HepG2 (cell line): ENCODE measurements at regions not wholly inside any gene's neighbourhood (a gene's known extent, or its start where the extent isn't known, plus 50 kb on each side); places are given as distances from the start of the nearest gene placed in this dataset.

Source experiments
- ATAC-seq: fragments of 200-7000 bp; cut with Tn5 transposase; 3 replicates; pipeline ENCODE4 v1.9.1; 2020; ENCODE audit warnings: mild to moderate bottlenecking, moderate library complexity
- BruUV-seq: library from RNA; stranded (reverse); fragments of 400-500 nt; replicated peaks from 2 replicates; lab custom pipeline; 2021; lab: Mats Ljungman, UMichigan
- CTCF ChIA-PET: fragments of 300-600 bp; formaldehyde crosslinking; extraction: SDS; loops from one replicate; lab custom pipeline; 2021; ENCODE audit warnings: low total read pairs, inconsistent platforms, low intra/inter-chr PET ratio; lab: Yijun Ruan, JAX
- POLR2A ChIA-PET: fragments of 350-600 bp; sonication (Branson Sonifier 250); formaldehyde crosslinking; loops from one replicate; lab custom pipeline; 2020; ENCODE audit warnings: antibody characterized with exemption, inconsistent platforms; lab: Yijun Ruan, JAX
- DNase-seq: peaks from one replicate; pipeline ENCODE4 v3.0.0-alpha.2; 2015; ENCODE audit warnings: low spot score
- FAIRE-seq: peaks from 3 replicates; lab custom pipeline; 2011; peaks lifted over from hg19 to GRCh38; lab: Jason Lieb, UNC
- H2AFZ ChIP-seq: one replicate; pipeline ENCODE4 v1.6.1; 2011; ENCODE audit warnings: low read length, inconsistent platforms
- H3K27ac ChIP-seq: fragments of 300-600 bp; 3 replicates; pipeline ENCODE4 v1.8.0; 2011; ENCODE audit warnings: mixed run types, mild to moderate bottlenecking, mixed read lengths, low read length, inconsistent platforms; ENCODE audit not compliant: insufficient read depth; ENCODE audit errors: extremely low read length
- H3K27me3 ChIP-seq, 2 experiments: fragments of 200-600 bp in 1 of 2; 2 replicates in 1 of 2; 3 replicates in 1 of 2; pipeline versions ENCODE4 v1.6.0 to v1.8.0; 2011; ENCODE audit warnings: low read length in 2 of 2, mild to moderate bottlenecking in 2 of 2, moderate library complexity in 2 of 2, inconsistent platforms in 1 of 2; ENCODE audit not compliant: insufficient read depth in 2 of 2, control insufficient read depth in 1 of 2
- H3K36me3 ChIP-seq, 2 experiments: fragments of 200-600 bp in 1 of 2; replicated peaks in 1 of 2; 2 replicates in 1 of 2; 3 replicates in 1 of 2; pipeline versions ENCODE4 v1.5.1 to v1.8.0; 2011; ENCODE audit warnings: low read length in 2 of 2, inconsistent platforms in 1 of 2; ENCODE audit not compliant: insufficient read depth in 2 of 2, control insufficient read depth in 1 of 2
- H3K4me1 ChIP-seq: 2 replicates; pipeline ENCODE4 v1.5.1; 2012; ENCODE audit warnings: low read length, inconsistent platforms; ENCODE audit not compliant: insufficient read depth
- H3K4me2 ChIP-seq: 2 replicates; pipeline ENCODE4 v1.6.0; 2011; ENCODE audit warnings: low read depth, low read length, inconsistent platforms
- H3K4me3 ChIP-seq, 3 experiments: fragments of 200-600 bp in 1 of 3; sonication (generic), shearing (Covaris generic) in 1 of 3; replicated peaks in 1 of 3; 2 replicates each; pipeline ENCODE4 v1.5.1; 2011 to 2016; ENCODE audit warnings: low read length in 3 of 3, inconsistent platforms in 2 of 3, low read depth in 2 of 3, mild to moderate bottlenecking in 2 of 3, control low read depth in 1 of 3, mixed read lengths in 1 of 3; ENCODE audit not compliant: insufficient read depth in 1 of 3
- H3K79me2 ChIP-seq: one replicate; pipeline ENCODE4 v1.6.1; 2011; ENCODE audit warnings: low read length, inconsistent platforms; ENCODE audit not compliant: insufficient read depth
- H3K9ac ChIP-seq: 2 replicates; pipeline ENCODE4 v1.6.0; 2011; ENCODE audit warnings: mild to moderate bottlenecking, low read depth, low read length, inconsistent platforms; ENCODE audit not compliant: insufficient read depth
- H3K9me3 ChIP-seq: 2 replicates; pipeline ENCODE4 v1.5.1; 2012; ENCODE audit warnings: mild to moderate bottlenecking, low read length
- H4K20me1 ChIP-seq: 2 replicates; pipeline ENCODE4 v1.6.0; 2011; ENCODE audit warnings: inconsistent platforms, mild to moderate bottlenecking, low read length, moderate library complexity; ENCODE audit not compliant: insufficient read depth
- CREB1 ChIP-seq, 2 experiments: fragments of 450-650 bp in 1 of 2; IDR thresholded peaks; 2 replicates each; pipeline ENCODE4 v1.6.1; 2016 to 2017; ENCODE audit warnings: control low read depth in 1 of 2, mild to moderate bottlenecking in 1 of 2, missing compliant biosample characterization in 1 of 2, missing genetic modification characterization in 1 of 2
- HIVEP1 ChIP-seq: sonication (generic); formaldehyde crosslinking; IDR thresholded peaks from 2 replicates; pipeline ENCODE4 v1.4.0; 2020; ENCODE audit warnings: mild to moderate bottlenecking, missing genetic modification reagents
- ISX ChIP-seq: sonication (generic); formaldehyde crosslinking; conservative IDR thresholded peaks from 2 replicates; pipeline ENCODE4 v1.5.0; 2020; ENCODE audit warnings: missing genetic modification reagents
- KAT8 ChIP-seq: IDR thresholded peaks from 2 replicates; pipeline ENCODE4 v1.6.1; 2016; ENCODE audit warnings: missing genetic modification reagents, missing compliant biosample characterization
- PRPF4 ChIP-seq: fragments of 200-400 bp; formaldehyde crosslinking; IDR thresholded peaks from 2 replicates; pipeline ENCODE4 v1.6.1; 2016; ENCODE audit warnings: low read length, low read depth; ENCODE audit not compliant: poor library complexity, severe bottlenecking
- TAF1 ChIP-seq: sonication (generic); formaldehyde crosslinking; IDR thresholded peaks from 2 replicates; pipeline ENCODE4 v1.4.0; 2020; ENCODE audit warnings: missing genetic modification reagents
- ZNF33A ChIP-seq: sonication (generic); formaldehyde crosslinking; IDR thresholded peaks from 2 replicates; pipeline ENCODE4 v1.5.1; 2020; ENCODE audit warnings: missing genetic modification reagents, mild to moderate bottlenecking, moderate library complexity, borderline replicate concordance
- ZNF451 ChIP-seq: sonication (generic); formaldehyde crosslinking; IDR thresholded peaks from 2 replicates; pipeline ENCODE4 v1.5.0; 2020; ENCODE audit warnings: mild to moderate bottlenecking, missing genetic modification reagents
- ZNF670 ChIP-seq: sonication (generic); formaldehyde crosslinking; IDR thresholded peaks from 2 replicates; pipeline ENCODE4 v1.8.0; 2022; ENCODE audit warnings: mild to moderate bottlenecking, missing genetic modification reagents, borderline replicate concordance
- ZNF747 ChIP-seq: sonication (generic); formaldehyde crosslinking; IDR thresholded peaks from 2 replicates; pipeline ENCODE4 v1.8.1; 2023; ENCODE audit warnings: missing genetic modification reagents, mild to moderate bottlenecking, borderline replicate concordance
- ZNF773 ChIP-seq: sonication (generic); formaldehyde crosslinking; IDR thresholded peaks from 2 replicates; pipeline ENCODE4 v1.4.0; 2020; ENCODE audit warnings: missing genetic modification reagents, borderline replicate concordance
- ZSCAN21 ChIP-seq: sonication (generic); formaldehyde crosslinking; IDR thresholded peaks from 2 replicates; pipeline ENCODE4 v1.8.0; 2022; ENCODE audit warnings: mild to moderate bottlenecking, missing genetic modification reagents, moderate library complexity, borderline replicate concordance
- in situ Hi-C: cut with HindIII; loops from 2 replicates; pipeline ENCODE4 v1.10.0; 2017; ENCODE audit warnings: low pct_unique_long_range_greater_than_20kb; ENCODE audit not compliant: extremely low pct_ligation_motif_present
- intact Hi-C: fragments of 100-400 bp; cut with micrococcal nuclease; formaldehyde crosslinking; loops from one replicate; pipeline ENCODE4 v1.10.0; 2022; ENCODE audit not compliant: unreplicated experiment
- TF ChIP-seq, protein P1 (sequence below): sonication (generic); formaldehyde crosslinking; IDR thresholded peaks from 2 replicates; pipeline ENCODE4 v1.4.0; 2020; ENCODE audit warnings: low read depth, missing genetic modification reagents
- TF ChIP-seq, protein P2 (sequence below): sonication (generic); formaldehyde crosslinking; IDR thresholded peaks from 2 replicates; pipeline ENCODE4 v1.5.0; 2020; ENCODE audit warnings: missing genetic modification reagents, mild to moderate bottlenecking, borderline replicate concordance
- TF ChIP-seq, protein P3 (sequence below): IDR thresholded peaks from 2 replicates; pipeline ENCODE4 v1.6.1; 2016; ENCODE audit warnings: low read depth, borderline replicate concordance

- Histone ChIP-seq H3K9me3 (no peaks in the 10 kb centered on the region), H4K20me1 (no peaks in the 10 kb centered on the region), H3K79me2 (no peaks in the 10 kb centered on the region), H3K4me1 (no peaks in the 10 kb centered on the region), H3K4me2 (no peak overlapping the region), H3K9ac (no peak overlapping the region), H3K27me3 (no peaks in the 10 kb centered on the region), H3K4me3 (no peak overlapping the region), H2AFZ (no peak overlapping the region), H3K27ac (no peak overlapping the region), H3K36me3 (no peaks in the 10 kb centered on the region)
- in situ Hi-C loops: no loop called here
- no peak for DNase-seq
- FAIRE-seq: no peak
- POLR2A ChIA-PET: no interaction called here
- CTCF ChIA-PET: no interaction called here
- no TSS peak for BruUV-seq
- intact Hi-C loops: no loop called here
- no peak for ATAC-seq
- TF ChIP-seq, protein P1, sequence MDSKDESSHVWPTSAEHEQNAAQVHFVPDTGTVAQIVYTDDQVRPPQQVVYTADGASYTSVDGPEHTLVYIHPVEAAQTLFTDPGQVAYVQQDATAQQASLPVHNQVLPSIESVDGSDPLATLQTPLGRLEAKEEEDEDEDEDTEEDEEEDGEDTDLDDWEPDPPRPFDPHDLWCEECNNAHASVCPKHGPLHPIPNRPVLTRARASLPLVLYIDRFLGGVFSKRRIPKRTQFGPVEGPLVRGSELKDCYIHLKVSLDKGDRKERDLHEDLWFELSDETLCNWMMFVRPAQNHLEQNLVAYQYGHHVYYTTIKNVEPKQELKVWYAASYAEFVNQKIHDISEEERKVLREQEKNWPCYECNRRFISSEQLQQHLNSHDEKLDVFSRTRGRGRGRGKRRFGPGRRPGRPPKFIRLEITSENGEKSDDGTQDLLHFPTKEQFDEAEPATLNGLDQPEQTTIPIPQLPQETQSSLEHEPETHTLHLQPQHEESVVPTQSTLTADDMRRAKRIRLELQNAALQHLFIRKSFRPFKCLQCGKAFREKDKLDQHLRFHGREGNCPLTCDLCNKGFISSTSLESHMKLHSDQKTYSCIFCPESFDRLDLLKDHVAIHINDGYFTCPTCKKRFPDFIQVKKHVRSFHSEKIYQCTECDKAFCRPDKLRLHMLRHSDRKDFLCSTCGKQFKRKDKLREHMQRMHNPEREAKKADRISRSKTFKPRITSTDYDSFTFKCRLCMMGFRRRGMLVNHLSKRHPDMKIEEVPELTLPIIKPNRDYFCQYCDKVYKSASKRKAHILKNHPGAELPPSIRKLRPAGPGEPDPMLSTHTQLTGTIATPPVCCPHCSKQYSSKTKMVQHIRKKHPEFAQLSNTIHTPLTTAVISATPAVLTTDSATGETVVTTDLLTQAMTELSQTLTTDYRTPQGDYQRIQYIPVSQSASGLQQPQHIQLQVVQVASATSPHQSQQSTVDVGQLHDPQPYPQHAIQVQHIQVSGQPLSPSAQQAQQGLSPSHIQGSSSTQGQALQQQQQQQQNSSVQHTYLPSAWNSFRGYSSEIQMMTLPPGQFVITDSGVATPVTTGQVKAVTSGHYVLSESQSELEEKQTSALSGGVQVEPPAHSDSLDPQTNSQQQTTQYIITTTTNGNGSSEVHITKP (CRISPR knock-in tag): no peak
- TF ChIP-seq HIVEP1 (CRISPR knock-in tag): no peak
- TF ChIP-seq, protein P2, sequence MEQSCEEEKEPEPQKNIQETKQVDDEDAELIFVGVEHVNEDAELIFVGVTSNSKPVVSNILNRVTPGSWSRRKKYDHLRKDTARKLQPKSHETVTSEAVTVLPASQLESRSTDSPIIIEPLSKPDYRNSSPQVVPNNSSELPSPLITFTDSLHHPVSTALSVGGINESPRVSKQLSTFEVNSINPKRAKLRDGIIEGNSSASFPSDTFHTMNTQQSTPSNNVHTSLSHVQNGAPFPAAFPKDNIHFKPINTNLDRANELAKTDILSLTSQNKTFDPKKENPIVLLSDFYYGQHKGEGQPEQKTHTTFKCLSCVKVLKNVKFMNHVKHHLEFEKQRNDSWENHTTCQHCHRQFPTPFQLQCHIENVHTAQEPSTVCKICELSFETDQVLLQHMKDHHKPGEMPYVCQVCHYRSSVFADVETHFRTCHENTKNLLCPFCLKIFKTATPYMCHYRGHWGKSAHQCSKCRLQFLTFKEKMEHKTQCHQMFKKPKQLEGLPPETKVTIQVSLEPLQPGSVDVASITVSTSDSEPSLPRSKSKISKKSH (CRISPR knock-in tag): no peak
- no peak for TF ChIP-seq ZNF670
- TF ChIP-seq ZNF747 (CRISPR knock-in tag): no peak
- TF ChIP-seq ZNF451 (CRISPR knock-in tag): no peak
- no peak for TF ChIP-seq PRPF4
- no peak for TF ChIP-seq TAF1
- no peak for TF ChIP-seq ISX (CRISPR knock-in tag)
- TF ChIP-seq ZNF773: no peak
- no peak for TF ChIP-seq CREB1 (IDR thresholded peaks at IDR 0.05)
- no peak for TF ChIP-seq CREB1 (CRISPR knock-in tag; IDR thresholded peaks at IDR 0.05)
- TF ChIP-seq, protein P3, sequence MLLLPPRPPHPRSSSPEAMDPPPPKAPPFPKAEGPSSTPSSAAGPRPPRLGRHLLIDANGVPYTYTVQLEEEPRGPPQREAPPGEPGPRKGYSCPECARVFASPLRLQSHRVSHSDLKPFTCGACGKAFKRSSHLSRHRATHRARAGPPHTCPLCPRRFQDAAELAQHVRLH (CRISPR knock-in tag): no peak
- TF ChIP-seq KAT8 (CRISPR knock-in tag): no peak
- no peak for TF ChIP-seq ZNF33A (CRISPR knock-in tag)
- TF ChIP-seq ZSCAN21 (CRISPR knock-in tag): no peak
These were observed 115.4 kb upstream of the STK17B start for GRCh38 chr2:196286821-196287220.
